Adrenal gland (tissue), 5 donors: ENCODE measurements at regions not wholly inside any gene's neighbourhood (a gene's known extent, or its start where the extent isn't known, plus 50 kb on each side); places are given as distances from the start of the nearest gene placed in this dataset.

Experiments used
- POLR2A ChIP-seq, 2 donors: fragments of 450-650 bp; IDR thresholded peaks; one replicate each; pipeline ENCODE4 v1.6.1; 2017; ENCODE audit warnings: antibody characterized with exemption in 2 of 2, mild to moderate bottlenecking in 2 of 2, moderate library complexity in 1 of 2
- TF ChIP-seq, protein P1 (sequence below), 6 experiments: fragments of 450-650 bp in 4 of 6; fragments of 200-600 bp in 2 of 6; sonication (generic) in 1 of 6; IDR thresholded peaks; 1 replicate in 5 of 6; 2 replicates in 1 of 6; pipeline versions ENCODE4 v1.5.1 to v1.8.0; 2016 to 2021; ENCODE audit warnings: antibody characterized with exemption in 6 of 6, mild to moderate bottlenecking in 2 of 6, moderate library complexity in 1 of 6
- donor health status: DM: no; HTN: no; CAD: no.

DNA sequence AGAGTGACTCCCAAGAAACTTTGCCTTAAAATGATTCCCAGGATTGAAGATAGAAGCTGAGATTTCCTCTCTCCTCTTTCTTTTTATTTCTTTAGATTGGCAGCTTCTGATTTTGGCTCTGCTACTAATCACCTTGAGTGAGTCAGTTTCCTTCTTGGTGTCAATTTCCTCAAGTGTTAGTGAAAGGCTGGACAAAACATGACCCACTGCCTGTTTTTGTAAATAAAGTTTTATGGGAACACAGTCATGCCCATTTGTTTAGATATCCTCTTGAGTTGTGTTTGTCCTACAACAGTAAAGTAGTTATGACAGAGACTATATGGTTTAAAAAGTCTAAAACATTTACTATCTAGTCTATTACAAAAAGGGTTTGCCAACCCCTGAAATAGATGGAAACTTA lies 227.2 kb upstream of the TBX3 start:
- TF ChIP-seq, protein P1, sequence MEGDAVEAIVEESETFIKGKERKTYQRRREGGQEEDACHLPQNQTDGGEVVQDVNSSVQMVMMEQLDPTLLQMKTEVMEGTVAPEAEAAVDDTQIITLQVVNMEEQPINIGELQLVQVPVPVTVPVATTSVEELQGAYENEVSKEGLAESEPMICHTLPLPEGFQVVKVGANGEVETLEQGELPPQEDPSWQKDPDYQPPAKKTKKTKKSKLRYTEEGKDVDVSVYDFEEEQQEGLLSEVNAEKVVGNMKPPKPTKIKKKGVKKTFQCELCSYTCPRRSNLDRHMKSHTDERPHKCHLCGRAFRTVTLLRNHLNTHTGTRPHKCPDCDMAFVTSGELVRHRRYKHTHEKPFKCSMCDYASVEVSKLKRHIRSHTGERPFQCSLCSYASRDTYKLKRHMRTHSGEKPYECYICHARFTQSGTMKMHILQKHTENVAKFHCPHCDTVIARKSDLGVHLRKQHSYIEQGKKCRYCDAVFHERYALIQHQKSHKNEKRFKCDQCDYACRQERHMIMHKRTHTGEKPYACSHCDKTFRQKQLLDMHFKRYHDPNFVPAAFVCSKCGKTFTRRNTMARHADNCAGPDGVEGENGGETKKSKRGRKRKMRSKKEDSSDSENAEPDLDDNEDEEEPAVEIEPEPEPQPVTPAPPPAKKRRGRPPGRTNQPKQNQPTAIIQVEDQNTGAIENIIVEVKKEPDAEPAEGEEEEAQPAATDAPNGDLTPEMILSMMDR (IDR thresholded peaks at IDR 0.05), result no peak
- no peak for TF ChIP-seq POLR2A (IDR thresholded peaks at IDR 0.05)
